ENCODE measurements at regions not wholly inside any gene's neighbourhood (a gene's known extent, or its start where the extent isn't known, plus 50 kb on each side); places are given as distances from the start of the nearest gene placed in this dataset.

- no peak for TF ChIP-seq CTCF (IDR thresholded peaks at IDR 0.05)
- TF ChIP-seq ZFX (IDR thresholded peaks at IDR 0.05; ENCODE audit: borderline replicate concordance) = no peak
These were observed 343.0 kb downstream of the EPHA4 start for GRCh38 chr2:221229099-221229498.

Measured in 22Rv1 (cell line).